K562 (cell line): ENCODE measurements at regions not wholly inside any gene's neighbourhood (a gene's known extent, or its start where the extent isn't known, plus 50 kb on each side); places are given as distances from the start of the nearest gene placed in this dataset.

Source experiments
- ATAC-seq: fragments of 200-7000 bp; cut with Tn5 transposase; 3 replicates; pipeline ENCODE4 v1.9.1; 2020; ENCODE audit warnings: moderate library complexity
- BruUV-seq: library from RNA; stranded (reverse); fragments of 400-500 nt; replicated peaks from 2 replicates; lab custom pipeline; 2021; lab: Mats Ljungman, UMichigan
- CTCF ChIA-PET: fragments of 300-600 bp; formaldehyde crosslinking; extraction: SDS; loops from one replicate; lab custom pipeline; 2021; ENCODE audit warnings: low intra/inter-chr PET ratio; lab: Yijun Ruan, JAX
- POLR2A ChIA-PET: fragments of 300-600, 350-650 bp; sonication (Branson Sonifier 250); formaldehyde crosslinking; extraction: SDS; loops from one replicate; lab custom pipeline; 2021; ENCODE audit warnings: antibody characterized with exemption, inconsistent platforms; lab: Yijun Ruan, JAX
- DNase-seq, 4 experiments: peaks; one replicate each; pipeline versions ENCODE4 v3.0.0 to v3.0.0-alpha.2; 2011 to 2018; ENCODE audit warnings: low spot score in 3 of 4, mixed read lengths in 3 of 4; ENCODE audit errors: extremely low read depth in 1 of 4
- FAIRE-seq: peaks from 2 replicates; lab custom pipeline; 2011; peaks lifted over from hg19 to GRCh38; lab: Jason Lieb, UNC
- H2AFZ ChIP-seq: 2 replicates; pipeline ENCODE4 v1.6.0; 2011; ENCODE audit warnings: low read depth, low read length, control low read depth, inconsistent platforms
- H3K27ac ChIP-seq: fragments of 200-600 bp; 3 replicates; pipeline ENCODE4 v1.8.0; 2011; ENCODE audit warnings: low read depth, mild to moderate bottlenecking, control low read depth, inconsistent platforms, low read length, moderate library complexity, mixed read lengths; ENCODE audit errors: extremely low read depth
- H3K27me3 ChIP-seq, 2 experiments: fragments of 300-600 bp in 1 of 2; 2 replicates in 1 of 2; 3 replicates in 1 of 2; pipeline versions ENCODE4 v1.6.0 to v1.8.0; 2011; ENCODE audit warnings: inconsistent platforms in 2 of 2, low read length in 2 of 2, mild to moderate bottlenecking in 1 of 2, mixed read lengths in 1 of 2, moderate library complexity in 1 of 2; ENCODE audit not compliant: control insufficient read depth in 2 of 2, insufficient read depth in 2 of 2
- H3K36me3 ChIP-seq: fragments of 300-600 bp; 3 replicates; pipeline ENCODE4 v1.8.0; 2011; ENCODE audit warnings: mild to moderate bottlenecking, low read length, inconsistent platforms; ENCODE audit not compliant: control insufficient read depth, insufficient read depth
- H3K4me1 ChIP-seq, 2 experiments: fragments of 200-600 bp in 1 of 2; replicated peaks in 1 of 2; 2 replicates in 1 of 2; 3 replicates in 1 of 2; pipeline versions ENCODE4 v1.5.1 to v1.8.0; 2011; ENCODE audit warnings: inconsistent platforms in 2 of 2, low read length in 2 of 2, mild to moderate bottlenecking in 1 of 2, mixed read lengths in 1 of 2, moderate library complexity in 1 of 2; ENCODE audit not compliant: control insufficient read depth in 2 of 2, insufficient read depth in 2 of 2
- H3K4me2 ChIP-seq: 2 replicates; pipeline ENCODE4 v1.6.1; 2011; ENCODE audit warnings: low read length, control low read depth, inconsistent platforms, mixed read lengths; ENCODE audit not compliant: insufficient read depth
- H3K4me3 ChIP-seq: fragments of 200-600 bp; sonication (generic), shearing (Covaris generic); 2 replicates; pipeline ENCODE4 v1.5.1; 2016; ENCODE audit warnings: control low read depth, inconsistent platforms
- H3K79me2 ChIP-seq: fragments of 200-600 bp; 3 replicates; pipeline ENCODE4 v1.8.0; 2011; ENCODE audit warnings: low read length, inconsistent platforms; ENCODE audit not compliant: control insufficient read depth, insufficient read depth
- H3K9ac ChIP-seq, 2 experiments: 2 replicates each; pipeline versions ENCODE4 v1.6.0 to v1.6.1; 2011; ENCODE audit warnings: low read depth in 2 of 2, low read length in 2 of 2, control low read depth in 1 of 2, inconsistent platforms in 1 of 2, mild to moderate bottlenecking in 1 of 2, mixed read lengths in 1 of 2; ENCODE audit not compliant: insufficient read depth in 1 of 2
- H3K9me1 ChIP-seq: one replicate; pipeline ENCODE4 v1.6.0; 2011; ENCODE audit warnings: inconsistent platforms, mild to moderate bottlenecking, low read length, moderate library complexity; ENCODE audit not compliant: control insufficient read depth, insufficient read depth
- H3K9me3 ChIP-seq: replicated peaks from 2 replicates; pipeline ENCODE4 v1.5.1; 2011; ENCODE audit warnings: low read depth, low read length, inconsistent platforms; ENCODE audit not compliant: control insufficient read depth, insufficient read depth
- H4K20me1 ChIP-seq: replicated peaks from 2 replicates; pipeline ENCODE4 v1.6.1; 2011; ENCODE audit warnings: low read length, inconsistent platforms, mixed read lengths; ENCODE audit not compliant: control insufficient read depth, insufficient read depth
- BCOR ChIP-seq: fragments of 450-650 bp; IDR thresholded peaks from 2 replicates; pipeline ENCODE4 v1.6.1; 2016
- FIP1L1 ChIP-seq: fragments of 200-400 bp; formaldehyde crosslinking; IDR thresholded peaks from 2 replicates; pipeline ENCODE4 v1.6.1; 2018; ENCODE audit warnings: mild to moderate bottlenecking, low read depth, low read length; ENCODE audit not compliant: poor library complexity, severe bottlenecking
- HEY1 ChIP-seq: fragments of 250-450 bp; sonication (Bioruptor Pico); IDR thresholded peaks from 2 replicates; pipeline ENCODE4 v1.5.0; 2020; ENCODE audit warnings: mild to moderate bottlenecking, moderate library complexity, borderline replicate concordance
- KDM1A ChIP-seq, 2 experiments: fragments of 450-650 bp; IDR thresholded peaks; 2 replicates each; pipeline ENCODE4 v1.6.1; 2016; ENCODE audit warnings: mild to moderate bottlenecking in 2 of 2
- MXD1 ChIP-seq: fragments of 250-450 bp; sonication (Bioruptor Pico); IDR thresholded peaks from 2 replicates; pipeline ENCODE4 v1.8.0; 2021; ENCODE audit warnings: borderline replicate concordance, mild to moderate bottlenecking, moderate library complexity; ENCODE audit not compliant: poor library complexity, severe bottlenecking
- RBM17 ChIP-seq: fragments of 200-400 bp; formaldehyde crosslinking; IDR thresholded peaks from 2 replicates; pipeline ENCODE4 v1.6.1; 2017; ENCODE audit warnings: low read depth, mild to moderate bottlenecking, low read length, borderline replicate concordance
- U2AF2 ChIP-seq: fragments of 200-400 bp; formaldehyde crosslinking; optimal IDR thresholded peaks from 2 replicates; pipeline ENCODE3; 2017; ENCODE audit warnings: low read depth, mild to moderate bottlenecking, low read length
- ZNF12 ChIP-seq: sonication (generic); formaldehyde crosslinking; IDR thresholded peaks from 2 replicates; pipeline ENCODE4 v1.4.0; 2020; ENCODE audit warnings: mild to moderate bottlenecking, missing genetic modification reagents
- ZNF121 ChIP-seq: sonication (generic); formaldehyde crosslinking; conservative IDR thresholded peaks from 2 replicates; pipeline ENCODE4 v1.8.0; 2022; ENCODE audit warnings: missing genetic modification reagents
- ZNF212 ChIP-seq: fragments of 450-650 bp; formaldehyde crosslinking; IDR thresholded peaks from 2 replicates; pipeline ENCODE4 v1.4.0; 2020; ENCODE audit warnings: mild to moderate bottlenecking
- ZNF282 ChIP-seq: sonication (generic); formaldehyde crosslinking; IDR thresholded peaks from 2 replicates; pipeline ENCODE4 v1.8.1; 2023; ENCODE audit warnings: missing genetic modification reagents
- ZNF696 ChIP-seq: fragments of 250-450 bp; sonication (Bioruptor Pico); conservative IDR thresholded peaks from 2 replicates; pipeline ENCODE4 v1.4.0; 2020; ENCODE audit warnings: mild to moderate bottlenecking, moderate library complexity
- WGBS: fragments of 100-300 bp; shearing (Covaris generic); methylation state at CpG from one replicate; pipeline ENCODE4 v1.1.6; 2016; ENCODE audit warnings: low coverage, mixed read lengths; ENCODE audit not compliant: insufficient coverage; ENCODE audit errors: missing lambda C conversion rate; 5-methylcytosine and 5-hydroxymethylcytosine counted together
- in situ Hi-C: fragments of 300-500 bp; cut with MboI; formaldehyde crosslinking; loops from 4 replicates; pipeline ENCODE4 v1.15.0; 2018; ENCODE audit warnings: inconsistent platforms, mixed read lengths
- intact Hi-C: fragments of 100-400 bp; cut with micrococcal nuclease; formaldehyde crosslinking; loops from 2 replicates; pipeline ENCODE4 v1.14.2; 2022
- TF ChIP-seq, protein P1 (sequence below): fragments of 250-450 bp; sonication (Bioruptor Pico); IDR thresholded peaks from 2 replicates; pipeline ENCODE4 v1.4.0; 2020; ENCODE audit warnings: mild to moderate bottlenecking, moderate library complexity, borderline replicate concordance

- BruUV-seq: no TSS peak
- WGBS: 2% methylated on average over 9 of the region's 9 CpGs
- H3K36me3 ChIP-seq: no peaks in the 10 kb centered on the region
- H3K4me2 ChIP-seq: no peak overlapping the region
- intact Hi-C loops: no loop called here
- no peak overlapping the region for H3K27ac ChIP-seq
- POLR2A ChIA-PET: no interaction called here
- DNase-seq: no peak
- no peaks in the 10 kb centered on the region for H3K9me1 ChIP-seq
- no peak for FAIRE-seq
- TF ChIP-seq ZNF696 (no peak), U2AF2 (no peak), ZNF12 (CRISPR knock-in tag) (no peak), KDM1A (IDR thresholded peaks at IDR 0.05) (no peak), ZNF121 (no peak), BCOR (no peak), HEY1 (no peak), ZNF282 (no peak), ZNF212 (CRISPR knock-in tag) (no peak), FIP1L1 (no peak), MXD1 (CRISPR knock-in tag) (no peak), RBM17 (no peak)
- TF ChIP-seq, protein P1, sequence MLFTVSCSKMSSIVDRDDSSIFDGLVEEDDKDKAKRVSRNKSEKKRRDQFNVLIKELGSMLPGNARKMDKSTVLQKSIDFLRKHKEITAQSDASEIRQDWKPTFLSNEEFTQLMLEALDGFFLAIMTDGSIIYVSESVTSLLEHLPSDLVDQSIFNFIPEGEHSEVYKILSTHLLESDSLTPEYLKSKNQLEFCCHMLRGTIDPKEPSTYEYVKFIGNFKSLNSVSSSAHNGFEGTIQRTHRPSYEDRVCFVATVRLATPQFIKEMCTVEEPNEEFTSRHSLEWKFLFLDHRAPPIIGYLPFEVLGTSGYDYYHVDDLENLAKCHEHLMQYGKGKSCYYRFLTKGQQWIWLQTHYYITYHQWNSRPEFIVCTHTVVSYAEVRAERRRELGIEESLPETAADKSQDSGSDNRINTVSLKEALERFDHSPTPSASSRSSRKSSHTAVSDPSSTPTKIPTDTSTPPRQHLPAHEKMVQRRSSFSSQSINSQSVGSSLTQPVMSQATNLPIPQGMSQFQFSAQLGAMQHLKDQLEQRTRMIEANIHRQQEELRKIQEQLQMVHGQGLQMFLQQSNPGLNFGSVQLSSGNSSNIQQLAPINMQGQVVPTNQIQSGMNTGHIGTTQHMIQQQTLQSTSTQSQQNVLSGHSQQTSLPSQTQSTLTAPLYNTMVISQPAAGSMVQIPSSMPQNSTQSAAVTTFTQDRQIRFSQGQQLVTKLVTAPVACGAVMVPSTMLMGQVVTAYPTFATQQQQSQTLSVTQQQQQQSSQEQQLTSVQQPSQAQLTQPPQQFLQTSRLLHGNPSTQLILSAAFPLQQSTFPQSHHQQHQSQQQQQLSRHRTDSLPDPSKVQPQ (CRISPR knock-in tag): no peak
- TF ChIP-seq, all 486 proteins: peak for 0
- CTCF ChIA-PET: no interaction called here
- no peak overlapping the region for H2AFZ ChIP-seq
- no peaks in the 10 kb centered on the region for H3K27me3 ChIP-seq
- H3K4me1 ChIP-seq: no peaks in the 10 kb centered on the region
- no peak overlapping the region for H3K4me3 ChIP-seq
- no peak for ATAC-seq
- H3K79me2 ChIP-seq: no peaks in the 10 kb centered on the region
- no peaks in the 10 kb centered on the region for H4K20me1 ChIP-seq
- no peaks in the 10 kb centered on the region for H3K9me3 ChIP-seq
- no peak overlapping the region for H3K9ac ChIP-seq
- in situ Hi-C loops: no loop called here
Observed at GRCh38 chr15:38042707-38043445, 108.4 kb downstream of the TMCO5A start.
